Stimulated activated CD4-positive, alpha-beta T cell treated with anti-CD3 and anti-CD28 coated beads, TNF-alpha, amount 100 ng/mL, for 4 hours (primary cell): ENCODE measurements at regions not wholly inside any gene's neighbourhood (a gene's known extent, or its start where the extent isn't known, plus 50 kb on each side); places are given as distances from the start of the nearest gene placed in this dataset.

ENCODE experiments used
- DNase-seq, 3 experiments: peaks; one replicate each; pipeline ENCODE4 v3.0.0-alpha.2; 2020; ENCODE audit warnings: low read depth in 3 of 3

DNA sequence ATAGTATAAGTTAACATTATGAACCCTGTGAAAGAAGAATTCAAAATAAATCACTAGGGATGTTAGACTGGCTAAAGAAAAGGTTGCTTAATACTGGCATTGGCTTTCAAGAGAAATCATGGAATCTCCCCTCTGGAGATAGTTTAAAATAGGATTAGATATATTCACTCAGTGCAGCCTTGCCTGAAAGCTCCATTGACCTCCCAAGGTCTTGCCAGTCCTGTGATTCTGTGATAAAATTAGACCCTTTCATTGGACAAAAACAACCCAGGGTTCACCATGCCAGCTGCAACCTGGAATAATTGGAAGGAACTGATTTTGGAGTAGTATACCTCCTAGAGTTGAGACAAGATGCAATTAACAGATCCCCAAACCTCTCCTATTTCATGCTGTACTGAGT lies 588.1 kb upstream of the MEF2C start:
- DNase-seq: no peak

DNA sequence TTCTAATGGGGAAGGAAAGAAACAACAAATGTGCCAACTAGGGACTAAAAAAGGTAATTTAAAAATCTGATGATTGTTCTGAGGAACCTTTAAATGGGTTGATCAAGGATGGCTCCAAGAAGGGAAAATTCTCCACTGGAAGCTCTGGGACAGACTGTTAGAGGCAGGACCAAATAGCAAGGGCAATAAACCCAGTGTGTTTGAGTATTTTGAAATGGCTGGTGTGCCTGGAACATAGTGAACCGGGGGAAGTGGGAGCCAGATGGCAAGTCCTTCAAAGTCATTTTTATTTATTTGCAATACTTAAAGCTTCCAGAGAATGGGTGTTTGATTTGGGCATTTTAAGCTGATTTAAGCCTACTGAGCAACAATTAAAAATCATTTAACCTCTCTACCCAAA lies 587.7 kb upstream of the MEF2C start:
- DNase-seq: no peak

DNA sequence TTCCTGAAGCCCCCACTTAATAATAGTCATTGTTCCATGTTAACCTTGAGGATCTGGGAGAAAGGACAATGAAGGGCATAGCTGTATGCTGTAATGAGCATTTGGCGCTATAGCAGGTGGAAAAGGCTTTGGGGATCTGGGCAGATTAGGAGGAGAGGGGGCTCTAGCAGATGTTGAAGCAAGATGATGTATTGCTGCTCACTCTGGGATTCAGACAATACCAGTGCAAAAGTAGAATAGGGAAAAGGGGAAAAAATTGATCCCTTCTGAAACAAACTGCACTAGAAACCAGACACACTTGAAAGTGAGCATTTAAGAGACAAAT lies 575.3 kb upstream of the MEF2C start:
- DNase-seq: no peak

DNA sequence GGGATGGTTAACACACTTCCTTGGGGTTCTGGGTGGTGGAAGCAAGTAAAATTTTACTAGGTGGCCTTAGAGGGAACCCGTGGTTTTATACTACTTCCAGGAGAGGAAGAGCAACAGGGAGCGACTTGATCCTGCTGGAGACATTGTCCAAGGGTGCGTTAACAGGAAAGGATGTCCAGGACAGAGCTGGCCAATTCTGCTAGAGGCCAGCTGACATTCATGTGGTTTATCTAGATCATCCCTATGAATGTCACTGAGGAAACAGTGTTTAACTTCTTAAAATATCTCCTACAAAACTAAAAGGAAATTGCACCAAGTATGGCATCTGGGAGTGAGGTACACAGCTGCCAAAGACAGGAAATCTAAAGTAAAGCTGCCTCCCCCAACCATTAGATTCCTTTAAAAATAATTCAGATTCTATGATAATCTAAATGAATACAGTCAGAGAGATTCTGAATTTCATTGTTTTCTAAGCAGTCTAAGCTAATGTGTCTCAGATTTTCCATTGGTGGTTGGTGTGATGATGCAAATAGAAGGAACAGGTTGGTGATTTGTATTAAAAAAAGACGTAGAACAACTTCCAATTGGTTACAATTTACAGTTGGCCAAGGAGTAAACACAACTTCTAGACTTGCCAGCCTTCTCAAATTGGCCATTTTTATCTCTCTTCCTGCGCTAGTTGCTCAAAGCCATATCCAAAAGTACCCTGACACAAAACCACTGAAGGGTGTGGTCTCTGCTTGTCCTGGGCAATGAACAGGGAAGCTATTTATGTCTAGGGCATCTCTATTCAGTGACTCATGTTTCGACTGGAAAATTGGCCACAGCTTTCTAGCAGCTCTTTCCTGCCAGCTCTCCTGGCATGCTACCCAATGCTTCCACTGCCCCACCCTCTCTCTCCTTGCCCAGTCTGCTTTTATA lies 574.7 kb upstream of the MEF2C start:
- DNase-seq: no peak

DNA sequence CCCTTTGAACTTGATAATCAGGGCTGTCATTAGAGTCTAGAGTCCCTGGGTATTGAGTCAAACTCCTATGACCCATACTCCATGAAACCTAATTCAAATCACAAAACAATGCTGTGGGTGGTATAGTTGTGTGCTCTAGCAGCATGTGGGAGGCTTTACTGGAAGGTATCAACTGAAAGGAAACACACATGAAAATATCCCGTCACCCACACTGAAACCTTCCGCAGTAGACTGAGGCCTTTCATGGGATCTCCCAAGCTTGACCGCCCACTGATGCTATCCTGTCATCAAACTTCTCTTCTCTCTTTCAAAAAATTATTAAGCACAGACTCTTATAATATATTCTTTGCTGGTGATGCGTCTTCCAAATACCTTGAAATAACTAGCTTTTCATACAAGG lies 569.1 kb upstream of the MEF2C start:
- no peak for DNase-seq

DNA sequence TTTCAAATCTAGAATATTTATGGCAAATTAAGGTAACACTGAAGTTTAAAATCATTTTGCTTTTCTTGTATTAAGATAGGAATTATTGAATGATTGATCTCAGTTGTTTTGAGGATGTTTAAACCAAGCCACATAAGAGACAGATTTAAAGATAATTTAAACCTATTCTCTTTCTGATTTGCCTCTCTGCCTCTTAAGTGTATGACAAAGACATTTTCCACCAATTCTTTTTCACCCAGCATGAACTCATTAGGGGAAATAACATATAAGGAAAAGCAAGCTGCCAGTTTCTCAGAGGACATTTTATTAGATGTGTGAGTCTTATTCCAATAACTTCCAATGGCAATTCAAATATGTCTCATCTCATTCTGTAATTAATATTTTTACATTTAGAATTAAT lies 568.3 kb upstream of the MEF2C start:
- no peak for DNase-seq

DNA sequence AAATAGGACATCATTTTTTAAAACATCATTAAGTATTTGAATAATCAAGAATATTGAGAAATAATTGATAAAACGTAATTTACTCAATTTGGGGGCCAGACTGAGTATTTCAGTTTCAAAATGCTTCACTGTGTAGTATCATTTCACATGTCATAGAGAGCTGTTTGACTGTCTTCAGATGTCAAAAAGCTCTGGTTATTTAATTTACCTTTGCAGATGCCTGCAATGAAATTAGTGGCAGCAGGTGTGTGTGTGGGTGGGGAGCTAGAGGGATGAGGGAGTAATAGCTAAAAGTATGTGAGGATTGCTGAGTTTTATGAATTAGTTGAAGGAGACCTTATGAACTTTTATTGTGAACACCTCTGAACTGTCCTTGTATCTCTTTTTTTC lies 567.2 kb upstream of the MEF2C start:
- DNase-seq: no peak

DNA sequence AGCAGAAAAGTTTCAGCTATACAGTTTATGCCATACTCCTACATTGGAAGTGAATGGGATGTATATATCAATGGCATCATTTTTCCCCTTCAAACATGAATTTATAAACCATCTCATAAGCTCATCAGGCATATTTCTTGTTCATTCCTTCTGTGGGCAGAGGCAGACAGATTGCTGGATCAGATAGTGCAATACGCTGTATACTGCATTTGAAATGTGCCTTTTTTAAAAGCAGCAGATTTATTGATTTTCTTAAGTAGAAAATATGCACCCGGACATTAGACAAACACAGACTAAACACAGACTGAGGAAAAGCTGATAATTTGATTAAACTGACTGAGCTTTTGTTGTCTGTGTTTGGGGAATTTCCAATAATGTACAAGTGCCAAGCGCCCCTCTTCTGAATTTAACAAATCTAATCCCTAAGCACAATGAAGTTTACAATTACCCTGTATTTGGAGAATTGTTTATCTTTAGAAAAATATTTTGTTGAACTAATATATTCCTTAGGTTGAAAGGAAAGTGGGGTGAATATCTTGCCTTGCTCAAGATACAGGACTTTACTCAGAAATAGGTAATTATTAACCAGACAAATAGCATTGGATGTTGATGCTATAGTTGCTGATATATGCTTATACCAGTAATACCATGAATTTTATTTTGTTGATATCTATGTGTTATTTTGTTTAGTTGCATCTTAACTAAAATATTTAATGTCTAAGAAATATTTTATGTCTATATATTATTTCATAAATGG lies 566.6 kb upstream of the MEF2C start:
- DNase-seq: no peak

DNA sequence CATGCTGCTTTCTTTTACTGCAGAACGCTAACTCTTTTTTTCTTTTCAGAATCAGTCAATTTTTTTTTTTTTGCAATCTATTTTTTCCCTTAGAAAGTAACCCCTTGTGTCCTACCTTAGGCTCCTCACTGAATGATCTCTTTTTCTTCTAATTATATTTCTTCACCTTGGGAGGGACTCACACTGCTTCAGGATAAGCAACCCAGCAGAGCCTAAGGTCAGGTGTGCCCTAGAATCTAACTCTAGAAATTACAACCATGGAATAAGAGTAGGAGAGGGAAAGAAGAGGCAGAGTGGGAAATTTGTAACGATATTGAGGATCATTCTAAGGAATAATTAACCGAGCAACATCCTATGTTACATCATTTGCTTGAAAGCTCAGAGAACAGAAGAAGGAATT lies 564.0 kb upstream of the MEF2C start:
- no peak for DNase-seq

DNA sequence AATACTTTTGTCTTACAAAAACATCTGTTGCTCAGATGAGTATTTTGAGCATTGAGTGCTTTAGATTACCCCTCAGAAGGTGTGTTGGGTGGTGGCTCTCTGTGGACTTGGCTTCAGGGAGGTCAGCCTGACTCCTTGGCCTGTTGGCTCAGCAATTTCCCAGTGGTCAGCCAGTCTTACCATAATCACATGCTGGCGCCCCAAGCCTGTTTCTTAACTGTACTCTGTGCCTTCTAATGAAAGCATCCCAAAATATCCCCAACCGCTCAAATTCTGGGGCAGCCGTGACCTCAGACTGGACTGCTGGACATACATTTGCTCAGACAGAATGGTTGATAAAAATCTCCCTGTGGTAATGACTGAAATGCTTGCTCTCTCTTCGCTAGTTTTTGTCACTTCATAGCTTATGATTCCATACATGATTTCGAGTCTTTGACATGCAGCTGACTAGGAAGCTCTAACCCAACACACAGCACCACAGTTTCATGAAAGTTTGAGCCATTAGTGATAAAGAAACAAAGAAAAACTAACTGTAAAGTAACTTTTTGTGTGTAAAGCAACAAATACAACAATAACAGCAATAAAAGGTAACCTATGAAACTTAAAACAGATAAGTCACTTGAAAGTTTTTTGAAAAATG lies 562.2 kb upstream of the MEF2C start:
- no peak for DNase-seq

DNA sequence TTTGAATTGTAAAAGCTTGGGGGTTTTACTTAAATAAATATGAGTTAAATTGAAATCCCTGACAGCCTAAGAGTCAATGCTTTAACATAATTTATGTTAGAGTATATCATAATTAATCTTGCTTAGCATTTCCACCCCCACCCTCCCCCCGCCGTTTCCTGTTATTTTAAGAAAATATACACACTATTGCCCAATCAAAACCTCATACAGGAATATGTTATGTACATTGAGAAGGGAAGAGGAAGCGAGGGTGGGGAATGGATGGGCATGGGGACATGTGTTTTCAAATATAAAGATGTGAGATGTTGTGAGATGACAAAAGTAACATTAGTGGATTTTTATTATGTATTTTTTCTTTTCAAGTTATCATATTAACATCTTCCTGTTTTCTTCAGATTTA lies 561.1 kb upstream of the MEF2C start:
- no peak for DNase-seq

DNA sequence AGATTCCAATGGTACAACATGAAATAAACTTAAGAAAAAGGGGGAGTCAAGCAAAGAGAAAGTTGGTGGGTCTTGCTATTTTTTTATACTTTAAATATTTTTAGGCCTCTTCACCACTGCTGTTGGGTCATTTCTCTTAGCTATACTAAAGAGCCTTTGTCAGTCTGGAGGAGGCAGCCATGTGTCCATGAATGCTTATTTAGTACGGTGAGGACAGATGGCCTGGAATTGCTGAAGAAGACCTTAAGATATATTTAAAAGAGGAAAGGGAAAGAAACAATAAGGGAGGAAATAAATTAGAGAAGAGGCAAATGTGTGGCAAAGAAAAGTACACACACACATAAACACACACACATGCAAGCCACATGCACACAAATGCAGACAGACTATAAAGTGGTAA lies 560.5 kb upstream of the MEF2C start:
- no peak for DNase-seq

DNA sequence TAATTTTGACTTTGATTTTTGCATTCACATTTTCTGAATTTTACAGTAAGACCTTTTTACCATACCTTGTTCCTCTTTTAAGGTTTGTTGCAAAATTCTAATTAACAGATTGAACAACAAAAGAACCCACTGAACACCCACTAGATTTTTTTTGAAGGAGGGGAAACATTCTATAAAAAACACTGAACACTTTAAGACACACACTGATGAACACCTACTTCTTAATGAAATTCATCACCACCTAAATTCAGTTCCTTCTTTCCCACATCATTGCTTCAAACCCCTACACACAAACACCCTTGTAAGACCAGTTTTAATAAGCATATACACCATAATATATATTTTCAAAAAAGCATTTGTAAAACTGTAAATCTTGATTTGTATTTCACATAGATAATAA lies 559.0 kb upstream of the MEF2C start:
- DNase-seq: no peak

DNA sequence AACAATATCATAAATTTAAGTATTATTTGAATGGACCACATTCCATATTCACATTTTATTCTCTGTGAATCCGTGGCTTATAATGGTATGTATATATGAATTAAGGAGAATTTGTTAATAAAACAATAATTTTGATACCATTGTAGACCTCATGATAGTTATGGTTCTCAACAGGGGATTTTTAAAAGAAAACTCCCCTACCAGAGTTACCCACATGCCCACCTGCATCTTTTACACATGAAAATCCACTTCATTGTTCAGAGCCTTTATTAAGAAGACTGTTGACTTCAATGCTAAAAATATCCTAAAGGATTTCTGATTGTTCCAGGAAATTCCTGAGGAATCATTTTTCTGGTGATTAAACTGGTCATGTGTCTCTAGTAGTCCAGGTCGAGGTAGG lies 557.7 kb upstream of the MEF2C start:
- no peak for DNase-seq

DNA sequence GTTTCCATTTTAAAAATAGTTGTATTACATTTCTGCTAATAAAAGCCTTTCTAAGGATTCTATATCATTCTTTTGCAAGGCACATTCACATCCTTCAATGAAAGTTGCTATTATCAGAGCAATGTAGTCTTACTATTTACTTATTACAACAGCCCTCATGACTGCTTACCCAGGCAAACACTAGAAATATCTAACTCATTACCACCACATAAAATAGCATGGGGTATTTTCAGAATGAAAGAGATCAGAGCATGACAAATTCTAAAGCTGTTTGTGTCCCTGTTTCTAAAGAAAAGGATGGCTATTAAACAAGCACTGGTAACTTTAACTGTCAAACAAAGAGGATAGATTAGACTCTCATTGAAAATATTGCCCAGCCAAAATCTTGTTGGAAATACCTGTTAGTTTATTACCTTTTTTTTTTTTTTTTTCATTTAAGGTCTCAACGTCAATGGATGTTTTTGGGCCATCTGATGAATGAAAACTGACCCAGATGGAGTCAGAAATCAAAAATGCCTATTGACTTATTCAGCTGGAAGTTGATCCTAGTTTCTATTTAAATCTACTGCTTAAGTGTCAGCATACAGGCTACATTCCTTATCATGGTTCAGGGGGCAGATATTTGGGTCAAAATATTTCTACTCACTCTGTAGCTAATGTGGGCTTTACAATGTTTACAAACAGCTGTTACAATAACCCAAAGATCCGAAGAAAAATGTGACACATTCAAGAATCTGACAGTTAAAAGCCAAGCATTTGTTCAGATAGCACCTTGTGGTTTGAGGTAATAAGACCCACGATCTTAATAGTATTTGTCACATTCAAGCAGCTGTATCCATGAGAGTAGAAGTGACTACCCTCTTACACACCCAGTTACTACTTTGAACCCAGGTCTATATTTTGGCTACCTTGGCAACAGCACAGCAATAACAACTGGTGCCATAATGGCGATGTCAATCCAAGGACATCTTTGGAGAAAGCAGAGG lies 554.8 kb upstream of the MEF2C start:
- DNase-seq: no peak

DNA sequence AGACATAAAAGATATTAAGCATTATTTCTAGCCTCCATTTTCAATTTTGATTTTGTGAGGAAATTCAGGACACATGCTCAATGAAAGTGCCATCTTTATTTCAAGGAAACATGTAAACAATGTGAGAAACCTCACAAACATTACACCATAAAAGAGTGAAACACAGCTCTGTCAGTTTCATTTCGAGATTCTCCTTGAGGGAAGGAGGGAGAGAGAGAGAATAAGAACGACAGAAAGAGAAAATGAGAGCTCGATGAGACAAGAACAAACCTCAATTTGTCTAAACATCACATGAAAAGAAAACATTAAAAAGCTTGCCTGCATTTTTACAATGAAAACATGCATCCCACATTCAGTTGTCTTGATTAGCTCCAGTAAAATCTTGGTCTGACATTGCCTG lies 553.5 kb upstream of the MEF2C start:
- no peak for DNase-seq

DNA sequence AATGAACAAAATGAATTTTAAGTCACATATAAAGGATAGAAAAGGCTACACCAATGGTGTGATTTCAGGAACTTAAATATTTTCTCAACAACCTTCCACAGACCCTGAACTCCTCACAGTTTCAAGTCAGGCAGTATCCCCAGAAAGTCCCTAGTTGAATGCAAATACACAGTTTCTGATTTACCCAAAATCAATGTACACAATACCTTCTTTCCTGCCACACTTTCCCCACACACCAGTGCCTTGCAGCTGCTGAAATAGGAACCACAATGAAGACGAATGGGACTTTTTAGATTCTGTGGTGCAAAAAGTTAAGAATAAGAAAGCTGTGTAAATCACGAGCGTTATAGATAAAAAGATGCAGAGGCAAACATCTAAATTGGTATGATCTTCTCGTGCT lies 552.4 kb upstream of the MEF2C start:
- no peak for DNase-seq

DNA sequence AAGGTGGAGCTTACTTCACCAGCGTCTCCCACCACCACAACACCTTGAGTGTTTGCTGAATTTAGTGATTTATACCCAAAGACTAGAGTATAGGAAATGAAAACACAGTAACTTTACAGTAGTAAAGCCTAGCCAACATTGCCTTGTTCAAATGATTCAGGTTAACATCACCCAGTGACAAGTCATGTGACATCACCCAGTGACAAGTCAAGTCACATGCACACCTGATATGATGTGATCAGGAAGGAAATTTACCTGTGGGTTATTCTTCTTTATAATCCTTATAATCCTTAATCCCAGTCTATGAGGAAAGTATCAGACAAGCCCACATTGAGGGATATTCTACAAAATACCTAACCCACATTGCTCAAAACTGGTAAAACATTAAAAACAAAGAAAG lies 545.6 kb upstream of the MEF2C start:
- no peak for DNase-seq

DNA sequence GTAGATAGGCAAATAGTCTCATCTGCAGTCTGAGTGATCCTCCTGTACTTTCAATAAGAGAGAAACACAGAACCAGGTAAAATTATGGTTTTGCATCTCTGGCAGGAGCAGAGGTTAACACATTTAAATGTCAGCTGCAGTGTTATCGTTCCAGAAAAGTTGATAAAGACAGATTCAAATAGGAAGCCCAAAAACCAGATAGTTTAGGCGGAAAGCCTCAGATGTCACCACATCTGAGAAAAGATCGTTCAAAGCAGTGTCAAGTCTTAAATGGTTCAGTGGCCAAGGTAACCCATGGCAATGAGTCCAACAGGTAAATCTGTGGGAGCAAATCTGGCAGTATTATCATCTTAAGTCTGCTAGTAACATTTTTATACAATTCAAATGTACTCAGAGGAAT lies 542.1 kb upstream of the MEF2C start:
- no peak for DNase-seq

DNA sequence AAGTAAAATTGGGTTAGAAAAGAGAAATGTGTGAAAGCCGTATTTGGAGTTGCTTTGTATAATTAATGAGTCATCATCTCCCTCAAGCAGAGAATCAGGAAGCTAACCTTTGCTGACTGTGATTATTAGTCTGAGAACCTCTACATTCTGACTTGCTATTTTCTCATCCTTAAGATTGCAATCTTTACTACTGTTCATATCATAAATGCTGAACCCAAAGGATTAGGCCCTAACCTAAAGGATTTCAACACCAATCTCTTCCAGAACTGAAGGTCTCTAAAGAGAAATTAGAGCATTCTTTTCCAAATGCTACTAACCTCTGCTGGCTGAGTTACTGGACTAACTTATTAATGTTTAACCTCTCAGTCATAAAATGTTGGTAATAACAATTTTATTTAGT lies 538.1 kb upstream of the MEF2C start:
- no peak for DNase-seq

DNA sequence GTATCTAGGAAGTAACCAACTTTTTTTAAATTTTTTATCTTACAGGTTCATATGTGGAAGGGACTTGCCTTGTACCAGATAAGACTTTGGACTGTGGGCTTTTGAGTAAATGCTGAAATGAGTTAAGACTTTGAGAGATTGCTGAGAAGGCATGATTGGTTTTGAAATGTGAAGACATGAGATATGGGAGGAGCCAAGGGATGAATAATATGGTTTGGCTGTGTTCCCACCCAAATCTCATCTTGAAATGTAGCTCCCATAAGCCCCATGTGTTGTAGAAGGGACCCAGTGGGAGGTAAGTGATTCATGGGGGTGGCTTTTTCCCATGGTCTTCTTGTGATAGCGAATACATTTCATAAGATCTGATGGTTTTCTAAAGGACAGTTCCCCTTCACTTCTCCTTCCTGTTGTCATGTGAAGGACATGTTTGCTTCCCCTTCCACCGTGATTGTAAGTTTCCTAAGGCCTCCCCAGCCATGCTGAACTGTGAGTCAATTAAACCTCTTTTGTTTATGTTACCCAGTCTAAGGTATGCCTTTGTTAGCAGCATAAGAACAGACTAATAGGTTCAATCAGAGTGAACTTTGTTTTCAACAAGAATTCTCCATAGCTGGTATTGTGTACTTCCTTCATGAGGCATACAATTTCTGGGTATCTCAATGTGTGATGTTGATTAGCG lies 535.6 kb upstream of the MEF2C start:
- DNase-seq: no peak
